ENCODE measurements at regions not wholly inside any gene's neighbourhood (a gene's known extent, or its start where the extent isn't known, plus 50 kb on each side); places are given as distances from the start of the nearest gene placed in this dataset.
A peak's percentile ranks its signal among the peaks of the same experiment; 100 is the strongest.
"Not testable (repeated sequence)": the region's sequence is repeated elsewhere in the genome, so short reads cannot be mapped to it uniquely, and the experiment has no call there.

DNA sequence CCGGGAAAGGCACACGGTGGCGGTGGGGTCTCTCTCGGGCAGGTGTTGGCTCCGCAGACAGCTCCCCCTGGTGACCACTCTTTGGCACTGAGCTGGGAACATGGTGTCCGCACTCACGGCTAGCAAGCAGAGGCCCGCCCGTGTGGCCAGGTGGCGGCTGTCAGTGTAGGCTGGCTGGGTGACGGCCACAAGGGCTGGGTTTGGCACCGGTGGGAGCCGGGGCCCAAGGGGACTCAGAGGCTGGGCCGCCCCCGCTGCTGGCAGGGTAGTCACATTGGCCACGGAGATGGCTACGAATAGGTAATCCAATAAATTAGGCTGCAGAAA lies 1071.7 kb downstream of the RPIA start:
- ATAC-seq (no peak), DNase-seq (ENCODE audit: low read depth, low spot score) (no peak)
- Histone ChIP-seq H3K27me3 (ENCODE audit: control insufficient read depth, insufficient read depth, low read length) (peaks cover 2% of the 10 kb centered on the region; the same call in 1 of the 2 replicates), H3K27ac (ENCODE audit: low read length) (no peak overlapping the region), H3K4me3 (ENCODE audit: low read depth in 2 of 2, low read length in 2 of 2) (no peak overlapping the region), H3K4me1 (ENCODE audit: control insufficient read depth, insufficient read depth, low read length) (no peaks in the 10 kb centered on the region), H3K9me3 (ENCODE audit: control insufficient read depth, insufficient read depth, low read depth, low read length) (no peaks in the 10 kb centered on the region), H3K36me3 (ENCODE audit: control insufficient read depth, insufficient read depth, low read length) (no peaks in the 10 kb centered on the region; the same call in 1 of the 2 replicates)
- no TSS peak for BruUV-seq (replicated peaks)
- TF ChIP-seq, protein P1, sequence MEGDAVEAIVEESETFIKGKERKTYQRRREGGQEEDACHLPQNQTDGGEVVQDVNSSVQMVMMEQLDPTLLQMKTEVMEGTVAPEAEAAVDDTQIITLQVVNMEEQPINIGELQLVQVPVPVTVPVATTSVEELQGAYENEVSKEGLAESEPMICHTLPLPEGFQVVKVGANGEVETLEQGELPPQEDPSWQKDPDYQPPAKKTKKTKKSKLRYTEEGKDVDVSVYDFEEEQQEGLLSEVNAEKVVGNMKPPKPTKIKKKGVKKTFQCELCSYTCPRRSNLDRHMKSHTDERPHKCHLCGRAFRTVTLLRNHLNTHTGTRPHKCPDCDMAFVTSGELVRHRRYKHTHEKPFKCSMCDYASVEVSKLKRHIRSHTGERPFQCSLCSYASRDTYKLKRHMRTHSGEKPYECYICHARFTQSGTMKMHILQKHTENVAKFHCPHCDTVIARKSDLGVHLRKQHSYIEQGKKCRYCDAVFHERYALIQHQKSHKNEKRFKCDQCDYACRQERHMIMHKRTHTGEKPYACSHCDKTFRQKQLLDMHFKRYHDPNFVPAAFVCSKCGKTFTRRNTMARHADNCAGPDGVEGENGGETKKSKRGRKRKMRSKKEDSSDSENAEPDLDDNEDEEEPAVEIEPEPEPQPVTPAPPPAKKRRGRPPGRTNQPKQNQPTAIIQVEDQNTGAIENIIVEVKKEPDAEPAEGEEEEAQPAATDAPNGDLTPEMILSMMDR (IDR thresholded peaks at IDR 0.05): 0 out of 2 replicates have a peak, but pooled peaks have one; percentile 23
- no peak for TF ChIP-seq SIN3A (IDR thresholded peaks at IDR 0.05; ENCODE audit: borderline replicate concordance, insufficient read depth, low read depth, low read length)
- TF ChIP-seq POLR2AphosphoS5 (IDR thresholded peaks at IDR 0.05; ENCODE audit: low read depth, low read length): no peak
- POLR2A ChIA-PET: no interaction called here
- intact Hi-C loops (cut with micrococcal nuclease; ENCODE audit: unreplicated experiment): no loop called here
- CTCF ChIA-PET: no interaction called here
- in situ Hi-C loops (cut with HindIII; ENCODE audit: low pct_unique_long_range_greater_than_20kb, low sequenced_read_pairs): no loop called here

DNA sequence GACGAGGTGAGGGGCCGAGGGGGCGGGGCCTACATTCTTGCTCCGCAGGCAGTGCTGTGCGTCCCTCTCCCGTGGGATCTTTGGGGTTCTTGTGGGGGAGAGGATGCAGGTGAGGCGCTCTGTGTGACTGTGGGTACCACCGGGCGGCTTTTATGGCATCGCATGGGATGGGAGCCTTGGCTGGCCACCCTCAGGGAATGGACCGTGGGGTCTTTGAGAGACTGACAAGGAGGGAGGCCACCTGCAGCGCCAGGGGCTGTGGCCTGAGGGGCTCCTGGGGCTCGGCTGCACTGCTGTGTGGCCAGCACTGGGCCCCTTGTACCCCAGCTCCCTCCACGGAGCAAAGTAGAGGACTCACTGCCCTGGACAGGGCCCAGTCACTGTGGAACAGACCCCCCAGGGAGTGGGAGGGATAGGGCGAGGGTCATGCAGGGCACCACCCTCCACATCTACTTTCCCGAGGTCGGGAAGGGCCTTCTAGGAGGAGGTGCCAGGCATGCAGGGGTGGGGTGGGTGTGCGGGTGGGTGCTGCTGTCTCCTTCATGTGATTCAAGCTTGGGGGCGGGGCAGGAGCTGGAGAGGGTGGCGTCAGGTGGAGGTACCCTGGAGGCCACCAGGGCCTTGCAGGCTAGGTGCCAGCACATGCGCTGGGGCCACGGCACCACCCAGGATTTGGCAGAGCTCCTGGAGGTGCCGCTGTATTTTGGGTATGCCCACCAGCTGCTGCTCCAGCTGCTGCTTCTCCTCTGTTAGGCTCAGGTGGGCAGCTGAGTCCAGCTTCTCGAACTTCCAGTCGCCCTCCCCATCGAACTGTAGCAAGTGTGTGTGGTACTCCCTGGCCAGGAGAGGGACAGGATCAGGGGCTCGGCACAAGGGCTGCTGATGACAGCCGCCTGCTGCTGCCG lies 1072.4 kb downstream of the RPIA start:
- Histone ChIP-seq H3K36me3 (ENCODE audit: control insufficient read depth, insufficient read depth, low read length) (no peaks in the 10 kb centered on the region; the same call in 1 of the 2 replicates), H3K4me1 (ENCODE audit: control insufficient read depth, insufficient read depth, low read length) (no peaks in the 10 kb centered on the region), H3K4me3 (ENCODE audit: low read depth in 2 of 2, low read length in 2 of 2) (no peak overlapping the region), H3K27ac (ENCODE audit: low read length) (no peak overlapping the region), H3K9me3 (ENCODE audit: control insufficient read depth, insufficient read depth, low read depth, low read length) (no peaks in the 10 kb centered on the region), H3K27me3 (ENCODE audit: control insufficient read depth, insufficient read depth, low read length) (peaks cover 2% of the 10 kb centered on the region; the same call in 1 of the 2 replicates)
- CTCF ChIA-PET: no interaction called here
- POLR2A ChIA-PET: no interaction called here
- in situ Hi-C loops (cut with HindIII; ENCODE audit: low pct_unique_long_range_greater_than_20kb, low sequenced_read_pairs) (no loop called here), intact Hi-C loops (cut with micrococcal nuclease; ENCODE audit: unreplicated experiment) (no loop called here)
- DNase-seq (ENCODE audit: low read depth, low spot score) (no peak), ATAC-seq (no peak)
- TF ChIP-seq SIN3A (IDR thresholded peaks at IDR 0.05; ENCODE audit: borderline replicate concordance, insufficient read depth, low read depth, low read length): no peak
- no TSS peak for BruUV-seq (replicated peaks)

DNA sequence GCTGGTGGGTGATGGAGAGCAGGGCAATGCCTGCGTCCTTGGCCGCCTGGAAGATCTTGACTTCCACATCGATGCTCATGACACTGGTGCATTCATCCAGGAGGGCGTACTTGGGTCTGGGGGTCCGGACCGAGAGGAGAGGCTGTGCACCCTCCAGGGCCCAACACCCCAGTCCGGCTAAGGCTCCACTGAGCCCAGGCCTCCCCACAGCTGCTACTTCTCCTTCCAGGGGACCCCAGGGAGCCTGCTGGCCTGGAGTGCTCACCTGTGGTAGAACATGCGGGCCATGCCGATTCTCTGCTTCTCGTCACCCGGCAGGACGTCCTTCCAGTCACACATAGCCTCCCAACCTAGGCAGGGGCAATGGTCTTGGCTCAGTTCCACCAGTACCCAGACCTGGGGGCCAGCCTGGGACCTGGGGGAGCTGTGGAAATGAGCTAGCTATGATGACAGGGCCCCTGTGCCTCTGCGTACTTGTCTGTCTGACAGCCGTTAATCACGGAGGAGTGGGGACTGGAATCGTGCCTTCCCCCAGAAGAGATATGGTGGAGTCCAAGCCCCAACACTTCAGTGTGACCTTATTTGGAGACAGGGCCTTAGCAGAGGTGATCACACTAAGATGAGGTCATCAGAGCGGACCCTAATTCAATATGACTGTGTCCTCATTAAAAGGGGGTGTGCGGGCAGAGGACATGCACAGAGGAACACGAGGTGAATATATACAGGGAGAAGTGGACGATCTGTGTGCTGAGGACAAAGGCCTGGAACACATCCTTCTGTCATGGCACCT lies 1073.3 kb downstream of the RPIA start:
- in situ Hi-C loops (cut with HindIII; ENCODE audit: low pct_unique_long_range_greater_than_20kb, low sequenced_read_pairs): not testable (repeated sequence)

DNA sequence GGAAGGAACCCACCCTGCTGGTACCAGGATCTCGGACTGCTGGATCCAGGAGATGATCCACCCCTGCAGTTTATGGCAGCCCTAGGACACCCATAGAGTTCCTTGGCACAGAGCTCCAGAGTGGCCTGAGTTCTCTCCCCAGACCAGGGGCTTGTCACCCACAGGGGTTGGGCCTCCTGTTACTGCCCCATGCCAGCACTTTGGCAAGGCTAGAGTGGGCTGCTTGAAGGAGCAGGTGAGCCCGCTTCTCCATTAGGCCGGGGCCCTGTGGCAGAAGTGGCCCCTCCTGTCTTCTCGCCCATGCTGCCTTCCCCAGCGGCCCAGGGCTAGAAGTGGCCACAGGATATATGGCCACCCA lies 1073.9 kb downstream of the RPIA start:
- ATAC-seq; CTCF ChIA-PET; H3K4me1 ChIP-seq (ENCODE audit: control insufficient read depth, insufficient read depth, low read length); POLR2A ChIA-PET; H3K36me3 ChIP-seq (ENCODE audit: control insufficient read depth, insufficient read depth, low read length); intact Hi-C loops (cut with micrococcal nuclease; ENCODE audit: unreplicated experiment); DNase-seq (ENCODE audit: low read depth, low spot score); H3K27ac ChIP-seq (ENCODE audit: low read length); H3K27me3 ChIP-seq (ENCODE audit: control insufficient read depth, insufficient read depth, low read length); BruUV-seq (replicated peaks); in situ Hi-C loops (cut with HindIII; ENCODE audit: low pct_unique_long_range_greater_than_20kb, low sequenced_read_pairs); H3K4me3 ChIP-seq (ENCODE audit: low read depth in 2 of 2, low read length in 2 of 2); H3K9me3 ChIP-seq (ENCODE audit: control insufficient read depth, insufficient read depth, low read depth, low read length): not testable (repeated sequence)

More for the DNA sequence above, 1073.3 kb downstream of the RPIA start:
- ATAC-seq; POLR2A ChIA-PET; H3K27ac ChIP-seq (ENCODE audit: low read length); H3K36me3 ChIP-seq (ENCODE audit: control insufficient read depth, insufficient read depth, low read length); intact Hi-C loops (cut with micrococcal nuclease; ENCODE audit: unreplicated experiment); CTCF ChIA-PET; H3K4me3 ChIP-seq (ENCODE audit: low read depth in 2 of 2, low read length in 2 of 2); DNase-seq (ENCODE audit: low read depth, low spot score); BruUV-seq (replicated peaks); H3K27me3 ChIP-seq (ENCODE audit: control insufficient read depth, insufficient read depth, low read length); H3K9me3 ChIP-seq (ENCODE audit: control insufficient read depth, insufficient read depth, low read depth, low read length); H3K4me1 ChIP-seq (ENCODE audit: control insufficient read depth, insufficient read depth, low read length): not testable (repeated sequence)

DNA sequence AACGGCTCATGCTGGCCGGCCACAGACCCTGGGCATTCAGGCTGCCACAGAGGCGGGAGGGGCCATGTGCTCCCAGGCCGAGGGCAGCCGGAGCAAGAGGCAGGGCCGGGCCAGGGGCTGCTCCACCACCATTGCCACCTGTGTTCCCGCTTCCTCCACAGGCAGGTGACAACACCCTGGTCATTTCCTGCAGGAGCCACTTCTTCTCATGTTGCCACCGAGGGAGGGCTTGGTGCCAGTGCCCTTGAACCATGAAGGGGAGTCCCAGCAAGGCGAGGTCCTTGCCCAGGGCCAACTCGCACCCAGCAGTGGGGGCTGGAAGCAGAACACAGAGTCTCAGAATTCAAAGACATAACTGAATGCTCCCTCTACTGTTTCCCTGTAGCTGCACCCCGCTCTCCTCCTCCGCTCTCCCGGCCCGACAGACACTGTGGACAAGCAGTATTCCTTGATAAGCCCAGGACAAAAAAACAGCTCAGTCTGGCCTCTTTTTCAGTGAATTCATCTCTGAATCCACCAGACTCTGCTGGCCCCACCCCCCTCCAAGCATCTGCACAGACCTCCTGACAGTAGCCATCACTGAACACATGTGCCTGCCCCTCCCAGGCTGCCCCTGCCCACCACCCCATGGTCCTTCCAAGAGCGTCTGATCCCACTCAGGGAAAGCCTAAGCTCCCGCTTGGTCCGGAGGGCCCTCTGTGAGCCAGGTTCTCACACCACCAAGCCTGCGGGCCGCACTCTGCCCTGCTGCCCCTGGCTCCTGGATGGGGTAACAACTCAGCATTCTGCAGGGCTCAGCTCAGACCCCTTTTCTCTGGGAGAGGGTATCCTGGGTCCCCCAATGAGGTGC lies 1074.9 kb downstream of the RPIA start:
- H3K27me3 ChIP-seq (ENCODE audit: control insufficient read depth, insufficient read depth, low read length); ATAC-seq; BruUV-seq (replicated peaks); DNase-seq (ENCODE audit: low read depth, low spot score); H3K4me3 ChIP-seq (ENCODE audit: low read depth in 2 of 2, low read length in 2 of 2); H3K9me3 ChIP-seq (ENCODE audit: control insufficient read depth, insufficient read depth, low read depth, low read length); H3K36me3 ChIP-seq (ENCODE audit: control insufficient read depth, insufficient read depth, low read length); intact Hi-C loops (cut with micrococcal nuclease; ENCODE audit: unreplicated experiment); POLR2A ChIA-PET; in situ Hi-C loops (cut with HindIII; ENCODE audit: low pct_unique_long_range_greater_than_20kb, low sequenced_read_pairs); H3K4me1 ChIP-seq (ENCODE audit: control insufficient read depth, insufficient read depth, low read length); CTCF ChIA-PET; H3K27ac ChIP-seq (ENCODE audit: low read length): not testable (repeated sequence)

DNA sequence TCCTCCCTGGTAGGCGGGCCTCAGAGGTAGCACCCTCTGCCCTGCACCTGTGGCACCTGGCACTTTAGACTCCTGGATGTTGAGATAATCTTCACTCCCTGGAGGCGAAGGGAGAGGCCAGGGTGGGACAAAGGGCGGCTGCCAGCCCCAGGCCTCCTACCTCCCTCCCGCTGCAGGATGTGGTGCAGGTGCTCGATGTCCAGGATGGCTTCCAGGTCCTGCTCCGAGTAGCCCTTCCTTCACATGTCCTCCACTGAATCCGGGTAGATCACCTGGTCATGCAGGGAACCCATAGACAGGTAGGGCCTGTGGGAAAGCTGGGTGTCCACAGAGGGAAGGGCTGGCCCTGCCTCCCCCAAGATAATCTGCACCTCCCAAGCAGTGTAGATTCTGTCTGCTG lies 1075.6 kb downstream of the RPIA start:
- POLR2A ChIA-PET; H3K27me3 ChIP-seq (ENCODE audit: control insufficient read depth, insufficient read depth, low read length); intact Hi-C loops (cut with micrococcal nuclease; ENCODE audit: unreplicated experiment); H3K36me3 ChIP-seq (ENCODE audit: control insufficient read depth, insufficient read depth, low read length); H3K4me3 ChIP-seq (ENCODE audit: low read depth in 2 of 2, low read length in 2 of 2); H3K9me3 ChIP-seq (ENCODE audit: control insufficient read depth, insufficient read depth, low read depth, low read length); in situ Hi-C loops (cut with HindIII; ENCODE audit: low pct_unique_long_range_greater_than_20kb, low sequenced_read_pairs); ATAC-seq; H3K27ac ChIP-seq (ENCODE audit: low read length); CTCF ChIA-PET; DNase-seq (ENCODE audit: low read depth, low spot score); H3K4me1 ChIP-seq (ENCODE audit: control insufficient read depth, insufficient read depth, low read length); BruUV-seq (replicated peaks): not testable (repeated sequence)

All from Panc1 (cell line).